Esophagus squamous epithelium (tissue), 4 donors: ENCODE measurements at regions not wholly inside any gene's neighbourhood (a gene's known extent, or its start where the extent isn't known, plus 50 kb on each side); places are given as distances from the start of the nearest gene placed in this dataset.

Experiments used
- CTCF ChIP-seq, 6 experiments: fragments of 450-650 bp in 4 of 6; fragments of 200-600 bp in 2 of 6; sonication (generic) in 2 of 6; IDR thresholded peaks; one replicate each; pipeline ENCODE4 v1.5.1; 2016 to 2019; ENCODE audit warnings: antibody characterized with exemption in 6 of 6, mild to moderate bottlenecking in 4 of 6, moderate library complexity in 4 of 6
- POLR2A ChIP-seq, 4 donors: fragments of 450-650 bp; IDR thresholded peaks; one replicate each; pipeline ENCODE4 v1.6.1; 2017; ENCODE audit warnings: antibody characterized with exemption in 4 of 4, mild to moderate bottlenecking in 4 of 4, moderate library complexity in 3 of 4

- TF ChIP-seq CTCF (IDR thresholded peaks at IDR 0.05) (no peak), POLR2A (IDR thresholded peaks at IDR 0.05) (no peak)
These were observed 143.5 kb upstream of the PRR16 start for GRCh38 chr5:120320626-120321025.
